NCI-H510A (cell line): ENCODE measurements at regions not wholly inside any gene's neighbourhood (a gene's known extent, or its start where the extent isn't known, plus 50 kb on each side); places are given as distances from the start of the nearest gene placed in this dataset.
A peak's percentile ranks its signal among the peaks of the same experiment; 100 is the strongest.

Source experiments
- DNase-seq: peaks from one replicate; lab custom pipeline; 2025; lab: John Stamatoyannopoulos, UW

- DNase-seq = no peak
These were observed 113.5 kb downstream of the BTG1 start for GRCh38 chr12:92032101-92032500.

- no peak for DNase-seq
These were observed 115.0 kb downstream of the BTG1 start for GRCh38 chr12:92030618-92031017.

GRCh38 chr12:92029902-92030586, 115.6 kb downstream of the BTG1 start:
- DNase-seq = no peak

- no peak for DNase-seq
These were observed 116.5 kb downstream of the BTG1 start for GRCh38 chr12:92029136-92029535.

- DNase-seq = no peak
These were observed 117.3 kb downstream of the BTG1 start for GRCh38 chr12:92028441-92028709.

GRCh38 chr12:92027701-92028440, 117.8 kb downstream of the BTG1 start:
- no peak for DNase-seq

- no peak for DNase-seq
These were observed 118.4 kb downstream of the BTG1 start for GRCh38 chr12:92027243-92027642.

GRCh38 chr12:92025462-92026207, 120.0 kb downstream of the BTG1 start:
- no peak for DNase-seq

- no peak for DNase-seq
These were observed 123.6 kb downstream of the BTG1 start for GRCh38 chr12:92022093-92022492.

GRCh38 chr12:92021666-92022035, 124.0 kb downstream of the BTG1 start:
- no peak for DNase-seq

GRCh38 chr12:92020983-92021665, 124.5 kb downstream of the BTG1 start:
- DNase-seq = no peak

- no peak for DNase-seq
These were observed 126.0 kb downstream of the BTG1 start for GRCh38 chr12:92019491-92020277.

- no peak for DNase-seq
These were observed 133.0 kb downstream of the BTG1 start for GRCh38 chr12:92012691-92013090.

GRCh38 chr12:92010853-92011701, 134.6 kb downstream of the BTG1 start:
- no peak for DNase-seq

- no peak for DNase-seq
These were observed 135.3 kb downstream of the BTG1 start for GRCh38 chr12:92010368-92010767.

- DNase-seq = no peak
These were observed 137.3 kb downstream of the BTG1 start for GRCh38 chr12:92008345-92008744.

- peak; percentile 60 for DNase-seq
These were observed 137.9 kb downstream of the BTG1 start for GRCh38 chr12:92007787-92008186.

GRCh38 chr12:92003701-92004100, 141.9 kb downstream of the BTG1 start:
- DNase-seq = no peak

- no peak for DNase-seq
These were observed 142.8 kb downstream of the BTG1 start for GRCh38 chr12:92002673-92003382.

GRCh38 chr12:92002195-92002649, 143.4 kb downstream of the BTG1 start:
- DNase-seq = no peak
